Keratinocyte (primary cell): ENCODE measurements at regions not wholly inside any gene's neighbourhood (a gene's known extent, or its start where the extent isn't known, plus 50 kb on each side); places are given as distances from the start of the nearest gene placed in this dataset.

Source experiments
- EZH2 ChIP-seq: IDR thresholded peaks from one replicate; pipeline ENCODE4 v1.6.1; 2012; ENCODE audit warnings: inconsistent platforms, mild to moderate bottlenecking, low read length, moderate library complexity
- TF ChIP-seq, protein P1 (sequence below), 3 experiments: IDR thresholded peaks in 1 of 3; conservative IDR thresholded peaks in 1 of 3; optimal IDR thresholded peaks in 1 of 3; 2 replicates in 2 of 3; 3 replicates in 1 of 3; pipeline versions ENCODE3 to v1.5.1; 2011; ENCODE audit warnings: low read length in 3 of 3, mild to moderate bottlenecking in 3 of 3, moderate library complexity in 2 of 3, control low read depth in 1 of 3, inconsistent platforms in 1 of 3; ENCODE audit not compliant: insufficient read depth in 2 of 3; ENCODE audit errors: extremely low read depth in 1 of 3

DNA sequence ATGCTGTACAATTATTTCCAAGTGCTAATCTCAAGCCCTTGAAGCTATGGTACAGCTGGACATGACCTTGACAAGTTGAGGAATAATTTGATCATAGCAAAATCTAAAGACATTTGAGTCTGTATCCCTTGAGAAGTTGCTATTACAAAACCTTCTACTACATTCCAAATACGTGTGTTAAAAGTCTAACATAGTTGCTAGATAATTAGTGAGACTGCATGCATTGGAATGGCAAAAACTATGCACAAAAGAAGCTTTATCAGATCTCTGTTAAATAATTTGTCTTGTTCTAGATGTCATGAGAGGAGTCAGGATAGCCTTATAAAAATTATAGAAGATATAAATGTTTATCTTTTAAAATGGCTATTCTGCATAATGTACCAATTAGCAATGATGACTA lies 127.8 kb downstream of the GJA1 start:
- TF ChIP-seq, protein P1, sequence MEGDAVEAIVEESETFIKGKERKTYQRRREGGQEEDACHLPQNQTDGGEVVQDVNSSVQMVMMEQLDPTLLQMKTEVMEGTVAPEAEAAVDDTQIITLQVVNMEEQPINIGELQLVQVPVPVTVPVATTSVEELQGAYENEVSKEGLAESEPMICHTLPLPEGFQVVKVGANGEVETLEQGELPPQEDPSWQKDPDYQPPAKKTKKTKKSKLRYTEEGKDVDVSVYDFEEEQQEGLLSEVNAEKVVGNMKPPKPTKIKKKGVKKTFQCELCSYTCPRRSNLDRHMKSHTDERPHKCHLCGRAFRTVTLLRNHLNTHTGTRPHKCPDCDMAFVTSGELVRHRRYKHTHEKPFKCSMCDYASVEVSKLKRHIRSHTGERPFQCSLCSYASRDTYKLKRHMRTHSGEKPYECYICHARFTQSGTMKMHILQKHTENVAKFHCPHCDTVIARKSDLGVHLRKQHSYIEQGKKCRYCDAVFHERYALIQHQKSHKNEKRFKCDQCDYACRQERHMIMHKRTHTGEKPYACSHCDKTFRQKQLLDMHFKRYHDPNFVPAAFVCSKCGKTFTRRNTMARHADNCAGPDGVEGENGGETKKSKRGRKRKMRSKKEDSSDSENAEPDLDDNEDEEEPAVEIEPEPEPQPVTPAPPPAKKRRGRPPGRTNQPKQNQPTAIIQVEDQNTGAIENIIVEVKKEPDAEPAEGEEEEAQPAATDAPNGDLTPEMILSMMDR (optimal IDR thresholded peaks at IDR 0.05 in 1 of 3, IDR thresholded peaks at IDR 0.05 in 1 of 3, conservative IDR thresholded peaks at IDR 0.05 in 1 of 3; ENCODE audit: extremely low read depth in 1 of 3, insufficient read depth in 2 of 3, low read length in 3 of 3), result no peak
- no peak for TF ChIP-seq EZH2
